WTC11 (cell line): ENCODE measurements at regions not wholly inside any gene's neighbourhood (a gene's known extent, or its start where the extent isn't known, plus 50 kb on each side); places are given as distances from the start of the nearest gene placed in this dataset.
"Not testable (repeated sequence)": the region's sequence is repeated elsewhere in the genome, so short reads cannot be mapped to it uniquely, and the experiment has no call there.

Source experiments
- AR ChIP-seq: fragments of 250-450 bp; sonication (Bioruptor Pico); IDR thresholded peaks from 2 replicates; pipeline ENCODE4 v1.9.0; 2021; ENCODE audit warnings: mild to moderate bottlenecking
- CTCF ChIP-seq: fragments of 200-600 bp; IDR thresholded peaks from 2 replicates; pipeline ENCODE4 v1.8.0; 2022; ENCODE audit warnings: antibody characterized with exemption
- ELF4 ChIP-seq: sonication (generic); formaldehyde crosslinking; IDR thresholded peaks from 2 replicates; pipeline ENCODE4 v1.8.1; 2022; ENCODE audit warnings: low read depth, mild to moderate bottlenecking, moderate library complexity, missing genetic modification reagents
- GABPB1 ChIP-seq: sonication (generic); formaldehyde crosslinking; IDR thresholded peaks from 2 replicates; pipeline ENCODE4 v1.8.1; 2023; ENCODE audit warnings: mild to moderate bottlenecking, missing genetic modification reagents
- SMAD3 ChIP-seq: sonication (generic); formaldehyde crosslinking; IDR thresholded peaks from 2 replicates; pipeline ENCODE4 v1.8.0; 2022; ENCODE audit warnings: missing genetic modification reagents, mild to moderate bottlenecking, borderline replicate concordance
- ZNF416 ChIP-seq: fragments of 250-450 bp; sonication (Bioruptor Pico); IDR thresholded peaks from 2 replicates; pipeline ENCODE4 v1.9.0; 2021; ENCODE audit warnings: mild to moderate bottlenecking, inconsistent platforms
- TF ChIP-seq, protein P1 (sequence below): sonication (generic); formaldehyde crosslinking; IDR thresholded peaks from 2 replicates; pipeline ENCODE4 v1.8.1; 2023; ENCODE audit warnings: mild to moderate bottlenecking, missing genetic modification reagents, moderate library complexity
- TF ChIP-seq, protein P2 (sequence below): fragments of 250-450 bp; sonication (Bioruptor Pico); IDR thresholded peaks from 2 replicates; pipeline ENCODE4 v2.1.2; 2022; ENCODE audit warnings: mild to moderate bottlenecking, moderate library complexity

DNA sequence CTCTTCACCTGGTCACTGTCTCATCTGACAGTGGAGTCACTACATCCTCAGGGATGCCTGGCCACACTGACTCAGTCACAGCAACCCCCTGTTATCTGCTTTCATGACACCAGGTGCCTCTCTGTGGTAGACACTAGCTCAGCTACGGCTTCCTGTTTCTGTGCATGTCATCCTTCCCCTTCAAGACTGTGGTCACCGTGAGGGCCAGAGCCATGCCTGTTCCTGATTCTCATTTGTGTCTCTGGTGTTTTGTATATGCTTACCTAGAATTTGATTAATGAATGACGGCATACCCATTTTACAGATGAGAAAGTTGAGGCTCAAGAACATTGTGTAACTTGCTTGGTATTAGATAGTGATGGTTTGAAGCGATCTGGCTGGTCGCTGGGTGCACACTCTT is 70.3 kb upstream of the KRTAP5-11 start:
- not testable (repeated sequence) for TF ChIP-seq CTCF; SMAD3 (CRISPR knock-in tag); GABPB1; AR; ELF4 (CRISPR knock-in tag); ZNF416
- TF ChIP-seq, protein P1, sequence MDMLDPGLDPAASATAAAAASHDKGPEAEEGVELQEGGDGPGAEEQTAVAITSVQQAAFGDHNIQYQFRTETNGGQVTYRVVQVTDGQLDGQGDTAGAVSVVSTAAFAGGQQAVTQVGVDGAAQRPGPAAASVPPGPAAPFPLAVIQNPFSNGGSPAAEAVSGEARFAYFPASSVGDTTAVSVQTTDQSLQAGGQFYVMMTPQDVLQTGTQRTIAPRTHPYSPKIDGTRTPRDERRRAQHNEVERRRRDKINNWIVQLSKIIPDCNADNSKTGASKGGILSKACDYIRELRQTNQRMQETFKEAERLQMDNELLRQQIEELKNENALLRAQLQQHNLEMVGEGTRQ = not testable (repeated sequence)
- TF ChIP-seq, protein P2, sequence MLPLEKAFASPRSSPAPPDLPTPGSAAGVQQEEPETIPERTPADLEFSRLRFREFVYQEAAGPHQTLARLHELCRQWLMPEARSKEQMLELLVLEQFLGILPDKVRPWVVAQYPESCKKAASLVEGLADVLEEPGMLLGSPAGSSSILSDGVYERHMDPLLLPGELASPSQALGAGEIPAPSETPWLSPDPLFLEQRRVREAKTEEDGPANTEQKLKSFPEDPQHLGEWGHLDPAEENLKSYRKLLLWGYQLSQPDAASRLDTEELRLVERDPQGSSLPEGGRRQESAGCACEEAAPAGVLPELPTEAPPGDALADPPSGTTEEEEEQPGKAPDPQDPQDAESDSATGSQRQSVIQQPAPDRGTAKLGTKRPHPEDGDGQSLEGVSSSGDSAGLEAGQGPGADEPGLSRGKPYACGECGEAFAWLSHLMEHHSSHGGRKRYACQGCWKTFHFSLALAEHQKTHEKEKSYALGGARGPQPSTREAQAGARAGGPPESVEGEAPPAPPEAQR = not testable (repeated sequence)
